K562 (cell line): ENCODE measurements at regions not wholly inside any gene's neighbourhood (a gene's known extent, or its start where the extent isn't known, plus 50 kb on each side); places are given as distances from the start of the nearest gene placed in this dataset.

Experiments used
- ATAC-seq: fragments of 200-7000 bp; cut with Tn5 transposase; 3 replicates; pipeline ENCODE4 v1.9.1; 2020; ENCODE audit warnings: moderate library complexity
- BruUV-seq: library from RNA; stranded (reverse); fragments of 400-500 nt; replicated peaks from 2 replicates; lab custom pipeline; 2021; lab: Mats Ljungman, UMichigan
- CTCF ChIA-PET: fragments of 300-600 bp; formaldehyde crosslinking; extraction: SDS; loops from one replicate; lab custom pipeline; 2021; ENCODE audit warnings: low intra/inter-chr PET ratio; lab: Yijun Ruan, JAX
- POLR2A ChIA-PET: fragments of 300-600, 350-650 bp; sonication (Branson Sonifier 250); formaldehyde crosslinking; extraction: SDS; loops from one replicate; lab custom pipeline; 2021; ENCODE audit warnings: antibody characterized with exemption, inconsistent platforms; lab: Yijun Ruan, JAX
- DNase-seq, 4 experiments: peaks; one replicate each; pipeline versions ENCODE4 v3.0.0 to v3.0.0-alpha.2; 2011 to 2018; ENCODE audit warnings: low spot score in 3 of 4, mixed read lengths in 3 of 4; ENCODE audit errors: extremely low read depth in 1 of 4
- FAIRE-seq: peaks from 2 replicates; lab custom pipeline; 2011; peaks lifted over from hg19 to GRCh38; lab: Jason Lieb, UNC
- H2AFZ ChIP-seq: 2 replicates; pipeline ENCODE4 v1.6.0; 2011; ENCODE audit warnings: low read depth, low read length, control low read depth, inconsistent platforms
- H3K27ac ChIP-seq: fragments of 200-600 bp; 3 replicates; pipeline ENCODE4 v1.8.0; 2011; ENCODE audit warnings: low read depth, mild to moderate bottlenecking, control low read depth, inconsistent platforms, low read length, moderate library complexity, mixed read lengths; ENCODE audit errors: extremely low read depth
- H3K27me3 ChIP-seq, 2 experiments: fragments of 300-600 bp in 1 of 2; 2 replicates in 1 of 2; 3 replicates in 1 of 2; pipeline versions ENCODE4 v1.6.0 to v1.8.0; 2011; ENCODE audit warnings: inconsistent platforms in 2 of 2, low read length in 2 of 2, mild to moderate bottlenecking in 1 of 2, mixed read lengths in 1 of 2, moderate library complexity in 1 of 2; ENCODE audit not compliant: control insufficient read depth in 2 of 2, insufficient read depth in 2 of 2
- H3K36me3 ChIP-seq: fragments of 300-600 bp; 3 replicates; pipeline ENCODE4 v1.8.0; 2011; ENCODE audit warnings: mild to moderate bottlenecking, low read length, inconsistent platforms; ENCODE audit not compliant: control insufficient read depth, insufficient read depth
- H3K4me1 ChIP-seq, 2 experiments: fragments of 200-600 bp in 1 of 2; replicated peaks in 1 of 2; 2 replicates in 1 of 2; 3 replicates in 1 of 2; pipeline versions ENCODE4 v1.5.1 to v1.8.0; 2011; ENCODE audit warnings: inconsistent platforms in 2 of 2, low read length in 2 of 2, mild to moderate bottlenecking in 1 of 2, mixed read lengths in 1 of 2, moderate library complexity in 1 of 2; ENCODE audit not compliant: control insufficient read depth in 2 of 2, insufficient read depth in 2 of 2
- H3K4me2 ChIP-seq: 2 replicates; pipeline ENCODE4 v1.6.1; 2011; ENCODE audit warnings: low read length, control low read depth, inconsistent platforms, mixed read lengths; ENCODE audit not compliant: insufficient read depth
- H3K4me3 ChIP-seq: fragments of 200-600 bp; sonication (generic), shearing (Covaris generic); 2 replicates; pipeline ENCODE4 v1.5.1; 2016; ENCODE audit warnings: control low read depth, inconsistent platforms
- H3K79me2 ChIP-seq: fragments of 200-600 bp; 3 replicates; pipeline ENCODE4 v1.8.0; 2011; ENCODE audit warnings: low read length, inconsistent platforms; ENCODE audit not compliant: control insufficient read depth, insufficient read depth
- H3K9ac ChIP-seq, 2 experiments: 2 replicates each; pipeline versions ENCODE4 v1.6.0 to v1.6.1; 2011; ENCODE audit warnings: low read depth in 2 of 2, low read length in 2 of 2, control low read depth in 1 of 2, inconsistent platforms in 1 of 2, mild to moderate bottlenecking in 1 of 2, mixed read lengths in 1 of 2; ENCODE audit not compliant: insufficient read depth in 1 of 2
- H3K9me1 ChIP-seq: one replicate; pipeline ENCODE4 v1.6.0; 2011; ENCODE audit warnings: inconsistent platforms, mild to moderate bottlenecking, low read length, moderate library complexity; ENCODE audit not compliant: control insufficient read depth, insufficient read depth
- H3K9me3 ChIP-seq: replicated peaks from 2 replicates; pipeline ENCODE4 v1.5.1; 2011; ENCODE audit warnings: low read depth, low read length, inconsistent platforms; ENCODE audit not compliant: control insufficient read depth, insufficient read depth
- H4K20me1 ChIP-seq: replicated peaks from 2 replicates; pipeline ENCODE4 v1.6.1; 2011; ENCODE audit warnings: low read length, inconsistent platforms, mixed read lengths; ENCODE audit not compliant: control insufficient read depth, insufficient read depth
- CREM ChIP-seq: IDR thresholded peaks from 2 replicates; pipeline ENCODE4 v1.6.1; 2014; ENCODE audit warnings: antibody characterized with exemption, low read depth
- KLF6 ChIP-seq: fragments of 250-450 bp; sonication (Bioruptor Pico); IDR thresholded peaks from 2 replicates; pipeline ENCODE4 v1.4.0; 2020; ENCODE audit warnings: mild to moderate bottlenecking, moderate library complexity, borderline replicate concordance
- NBN ChIP-seq: fragments of 450-650 bp; IDR thresholded peaks from 2 replicates; pipeline ENCODE4 v1.6.1; 2016; ENCODE audit warnings: low read depth, mild to moderate bottlenecking
- RAD51 ChIP-seq: fragments of 450-650 bp; IDR thresholded peaks from 2 replicates; pipeline ENCODE4 v1.7.1; 2016; ENCODE audit warnings: low read depth, mild to moderate bottlenecking, borderline replicate concordance
- WGBS: fragments of 100-300 bp; shearing (Covaris generic); methylation state at CpG from one replicate; pipeline ENCODE4 v1.1.6; 2016; ENCODE audit warnings: low coverage, mixed read lengths; ENCODE audit not compliant: insufficient coverage; ENCODE audit errors: missing lambda C conversion rate; 5-methylcytosine and 5-hydroxymethylcytosine counted together
- in situ Hi-C: fragments of 300-500 bp; cut with MboI; formaldehyde crosslinking; loops from 4 replicates; pipeline ENCODE4 v1.15.0; 2018; ENCODE audit warnings: inconsistent platforms, mixed read lengths
- intact Hi-C: fragments of 100-400 bp; cut with micrococcal nuclease; formaldehyde crosslinking; loops from 2 replicates; pipeline ENCODE4 v1.14.2; 2022
- TF ChIP-seq, protein P1 (sequence below): IDR thresholded peaks from 2 replicates; pipeline ENCODE4 v1.6.1; 2016; ENCODE audit warnings: missing genetic modification characterization, missing compliant biosample characterization
- TF ChIP-seq, protein P2 (sequence below): sonication (generic); formaldehyde crosslinking; IDR thresholded peaks from 2 replicates; pipeline ENCODE4 v1.8.1; 2023; ENCODE audit warnings: mild to moderate bottlenecking, missing genetic modification reagents

DNA sequence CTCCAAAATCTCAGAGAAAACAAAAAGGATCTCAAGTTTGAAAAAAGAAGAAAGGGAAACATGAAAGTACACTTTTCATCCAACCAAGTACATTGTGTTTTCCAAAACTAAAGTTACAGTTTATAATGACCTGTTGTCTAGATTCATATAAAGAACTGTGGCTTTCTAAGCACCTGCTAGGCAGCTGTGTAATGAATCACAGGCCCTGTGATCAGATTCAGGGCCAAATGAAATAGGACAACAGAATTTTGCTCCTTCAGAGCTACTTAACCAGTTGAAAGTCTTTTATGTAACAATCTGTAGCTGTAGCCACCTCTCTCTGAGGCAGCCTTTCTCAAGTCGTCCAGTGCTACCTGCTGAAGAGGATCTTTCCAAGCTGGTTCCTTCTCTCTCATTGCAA is 960.0 kb upstream of the RAG2 start:
- intact Hi-C loops (no loop called here), in situ Hi-C loops (no loop called here)
- FAIRE-seq (no peak), DNase-seq (no peak), ATAC-seq (no peak)
- ChIA-PET POLR2A (no interaction called here), CTCF (no interaction called here)
- H3K4me2 ChIP-seq, result no peak overlapping the region
- no peaks in the 10 kb centered on the region for H3K27me3 ChIP-seq
- H4K20me1 ChIP-seq, result no peaks in the 10 kb centered on the region
- no peaks in the 10 kb centered on the region for H3K4me1 ChIP-seq
- no peak overlapping the region for H3K4me3 ChIP-seq
- H2AFZ ChIP-seq, result no peak overlapping the region
- no peaks in the 10 kb centered on the region for H3K9me1 ChIP-seq
- H3K27ac ChIP-seq, result no peak overlapping the region
- H3K79me2 ChIP-seq, result no peaks in the 10 kb centered on the region
- TF ChIP-seq, protein P1, sequence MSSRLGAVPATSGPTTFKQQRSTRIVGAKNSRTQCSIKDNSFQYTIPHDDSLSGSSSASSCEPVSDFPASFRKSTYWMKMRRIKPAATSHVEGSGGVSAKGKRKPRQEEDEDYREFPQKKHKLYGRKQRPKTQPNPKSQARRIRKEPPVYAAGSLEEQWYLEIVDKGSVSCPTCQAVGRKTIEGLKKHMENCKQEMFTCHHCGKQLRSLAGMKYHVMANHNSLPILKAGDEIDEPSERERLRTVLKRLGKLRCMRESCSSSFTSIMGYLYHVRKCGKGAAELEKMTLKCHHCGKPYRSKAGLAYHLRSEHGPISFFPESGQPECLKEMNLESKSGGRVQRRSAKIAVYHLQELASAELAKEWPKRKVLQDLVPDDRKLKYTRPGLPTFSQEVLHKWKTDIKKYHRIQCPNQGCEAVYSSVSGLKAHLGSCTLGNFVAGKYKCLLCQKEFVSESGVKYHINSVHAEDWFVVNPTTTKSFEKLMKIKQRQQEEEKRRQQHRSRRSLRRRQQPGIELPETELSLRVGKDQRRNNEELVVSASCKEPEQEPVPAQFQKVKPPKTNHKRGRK (tag), result no peak
- no peak for TF ChIP-seq KLF6 (CRISPR knock-in tag)
- TF ChIP-seq RAD51, result no peak
- TF ChIP-seq, protein P2, sequence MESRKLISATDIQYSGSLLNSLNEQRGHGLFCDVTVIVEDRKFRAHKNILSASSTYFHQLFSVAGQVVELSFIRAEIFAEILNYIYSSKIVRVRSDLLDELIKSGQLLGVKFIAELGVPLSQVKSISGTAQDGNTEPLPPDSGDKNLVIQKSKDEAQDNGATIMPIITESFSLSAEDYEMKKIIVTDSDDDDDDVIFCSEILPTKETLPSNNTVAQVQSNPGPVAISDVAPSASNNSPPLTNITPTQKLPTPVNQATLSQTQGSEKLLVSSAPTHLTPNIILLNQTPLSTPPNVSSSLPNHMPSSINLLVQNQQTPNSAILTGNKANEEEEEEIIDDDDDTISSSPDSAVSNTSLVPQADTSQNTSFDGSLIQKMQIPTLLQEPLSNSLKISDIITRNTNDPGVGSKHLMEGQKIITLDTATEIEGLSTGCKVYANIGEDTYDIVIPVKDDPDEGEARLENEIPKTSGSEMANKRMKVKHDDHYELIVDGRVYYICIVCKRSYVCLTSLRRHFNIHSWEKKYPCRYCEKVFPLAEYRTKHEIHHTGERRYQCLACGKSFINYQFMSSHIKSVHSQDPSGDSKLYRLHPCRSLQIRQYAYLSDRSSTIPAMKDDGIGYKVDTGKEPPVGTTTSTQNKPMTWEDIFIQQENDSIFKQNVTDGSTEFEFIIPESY, result no peak
- no peak for TF ChIP-seq CREM
- no peak for TF ChIP-seq NBN
- H3K36me3 ChIP-seq, result no peaks in the 10 kb centered on the region
- BruUV-seq, result no TSS peak
- WGBS, result 0% methylated on average over 1 of the region's 1 CpG
- H3K9me3 ChIP-seq, result no peaks in the 10 kb centered on the region; the same call in 1 of the 2 replicates
- H3K9ac ChIP-seq, result no peak overlapping the region
